Smooth muscle cell (in vitro differentiated cells): ENCODE measurements at regions not wholly inside any gene's neighbourhood (a gene's known extent, or its start where the extent isn't known, plus 50 kb on each side); places are given as distances from the start of the nearest gene placed in this dataset.

Source experiments
- DNase-seq: peaks from one replicate; lab custom pipeline; 2025; ENCODE audit not compliant: unreplicated experiment; lab: John Stamatoyannopoulos, UW
- H2AFZ ChIP-seq: fragments of 200-600 bp; sonication (generic); 2 replicates; pipeline ENCODE4 v1.6.0; 2016; ENCODE audit warnings: antibody characterized with exemption, low read depth, mild to moderate bottlenecking
- H3F3A ChIP-seq: fragments of 200-600 bp; sonication (generic); 2 replicates; pipeline ENCODE4 v1.6.0; 2017; ENCODE audit warnings: antibody characterized with exemption, low read depth
- H3K27ac ChIP-seq: fragments of 200-600 bp; sonication (generic); 2 replicates; pipeline ENCODE4 v1.5.1; 2016; ENCODE audit warnings: low read depth, mild to moderate bottlenecking
- H3K27me3 ChIP-seq: fragments of 200-600 bp; sonication (generic); 2 replicates; pipeline ENCODE4 v1.6.1; 2016; ENCODE audit warnings: low read depth, mild to moderate bottlenecking
- H3K36me3 ChIP-seq: fragments of 200-600 bp; sonication (generic); 2 replicates; pipeline ENCODE4 v1.5.1; 2016; ENCODE audit warnings: low read depth
- H3K4me1 ChIP-seq: fragments of 200-600 bp; sonication (generic); 2 replicates; pipeline ENCODE4 v1.5.1; 2016; ENCODE audit warnings: low read depth
- H3K4me2 ChIP-seq: fragments of 200-600 bp; sonication (generic); 2 replicates; pipeline ENCODE4 v1.6.0; 2016; ENCODE audit warnings: mild to moderate bottlenecking
- H3K4me3 ChIP-seq: fragments of 200-600 bp; sonication (generic); 2 replicates; pipeline ENCODE4 v1.5.1; 2016; ENCODE audit warnings: mild to moderate bottlenecking
- H3K79me2 ChIP-seq: fragments of 200-600 bp; sonication (generic); 2 replicates; pipeline ENCODE4 v1.6.0; 2016; ENCODE audit warnings: low read depth, mild to moderate bottlenecking
- H3K9ac ChIP-seq: fragments of 200-600 bp; sonication (generic); 2 replicates; pipeline ENCODE4 v1.6.0; 2016; ENCODE audit warnings: low read depth
- H3K9me3 ChIP-seq: fragments of 200-600 bp; sonication (generic); replicated peaks from 2 replicates; pipeline ENCODE4 v1.5.1; 2016; ENCODE audit warnings: low read depth
- H4K20me1 ChIP-seq: fragments of 200-600 bp; sonication (generic); 2 replicates; pipeline ENCODE4 v1.6.0; 2016; ENCODE audit warnings: low read depth
- WGBS: methylation state at CpG from one replicate; pipeline ENCODE4 v1.1.7; 2016; ENCODE audit warnings: low lambda C conversion rate; 5-methylcytosine and 5-hydroxymethylcytosine counted together
- TF ChIP-seq, protein P1 (sequence below): fragments of 200-600 bp; sonication (generic); IDR thresholded peaks from 2 replicates; pipeline ENCODE4 v1.5.1; 2017; ENCODE audit warnings: borderline replicate concordance, mild to moderate bottlenecking, antibody characterized with exemption; ENCODE audit not compliant: insufficient read depth, poor library complexity, severe bottlenecking

DNA sequence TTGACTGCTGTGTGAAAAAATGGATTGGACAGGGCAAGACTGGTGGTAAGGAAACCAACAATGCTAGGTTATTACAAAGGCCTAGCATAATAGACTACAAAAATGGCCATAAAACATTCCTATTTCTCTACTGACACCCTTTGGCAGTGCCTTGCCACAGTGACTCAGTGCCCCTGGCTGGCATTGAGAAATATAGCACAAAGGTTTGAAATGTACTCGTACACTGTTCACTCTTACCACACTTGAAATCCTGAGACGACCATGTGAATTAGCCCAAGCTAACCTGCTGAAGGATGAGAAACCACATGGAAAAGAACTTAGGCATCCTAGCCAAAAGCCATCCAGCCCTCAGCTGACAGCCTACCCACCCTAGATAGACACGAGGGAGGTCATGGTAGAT is 149.8 kb upstream of the PALMD start:
- H3K27me3 ChIP-seq = no peaks in the 10 kb centered on the region
- H3K27ac ChIP-seq = no peak overlapping the region
- no peaks in the 10 kb centered on the region for H3F3A ChIP-seq
- H3K9ac ChIP-seq = no peak overlapping the region
- no peaks in the 10 kb centered on the region for H3K79me2 ChIP-seq
- H3K36me3 ChIP-seq = no peaks in the 10 kb centered on the region
- no peaks in the 10 kb centered on the region for H4K20me1 ChIP-seq
- no peak overlapping the region for H3K4me2 ChIP-seq
- no peaks in the 10 kb centered on the region for H3K4me1 ChIP-seq
- H2AFZ ChIP-seq = no peak overlapping the region
- no peak for DNase-seq
- H3K9me3 ChIP-seq = no peaks in the 10 kb centered on the region
- TF ChIP-seq, protein P1, sequence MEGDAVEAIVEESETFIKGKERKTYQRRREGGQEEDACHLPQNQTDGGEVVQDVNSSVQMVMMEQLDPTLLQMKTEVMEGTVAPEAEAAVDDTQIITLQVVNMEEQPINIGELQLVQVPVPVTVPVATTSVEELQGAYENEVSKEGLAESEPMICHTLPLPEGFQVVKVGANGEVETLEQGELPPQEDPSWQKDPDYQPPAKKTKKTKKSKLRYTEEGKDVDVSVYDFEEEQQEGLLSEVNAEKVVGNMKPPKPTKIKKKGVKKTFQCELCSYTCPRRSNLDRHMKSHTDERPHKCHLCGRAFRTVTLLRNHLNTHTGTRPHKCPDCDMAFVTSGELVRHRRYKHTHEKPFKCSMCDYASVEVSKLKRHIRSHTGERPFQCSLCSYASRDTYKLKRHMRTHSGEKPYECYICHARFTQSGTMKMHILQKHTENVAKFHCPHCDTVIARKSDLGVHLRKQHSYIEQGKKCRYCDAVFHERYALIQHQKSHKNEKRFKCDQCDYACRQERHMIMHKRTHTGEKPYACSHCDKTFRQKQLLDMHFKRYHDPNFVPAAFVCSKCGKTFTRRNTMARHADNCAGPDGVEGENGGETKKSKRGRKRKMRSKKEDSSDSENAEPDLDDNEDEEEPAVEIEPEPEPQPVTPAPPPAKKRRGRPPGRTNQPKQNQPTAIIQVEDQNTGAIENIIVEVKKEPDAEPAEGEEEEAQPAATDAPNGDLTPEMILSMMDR = no peak
- 96% methylated on average over 3 of the region's 3 CpGs for WGBS
- no peak overlapping the region for H3K4me3 ChIP-seq

- Histone ChIP-seq H3K9ac (no peak overlapping the region), H3K9me3 (no peaks in the 10 kb centered on the region), H3K4me2 (no peak overlapping the region), H3K4me3 (no peak overlapping the region), H3K36me3 (no peaks in the 10 kb centered on the region), H3K79me2 (no peaks in the 10 kb centered on the region), H3F3A (no peaks in the 10 kb centered on the region), H3K4me1 (no peaks in the 10 kb centered on the region), H2AFZ (peak overlapping the region; percentile 3), H3K27me3 (no peaks in the 10 kb centered on the region), H3K27ac (no peak overlapping the region), H4K20me1 (no peaks in the 10 kb centered on the region)
- 97% methylated on average over 1 of the region's 1 CpG for WGBS
- TF ChIP-seq, protein P1 = no peak
- no peak for DNase-seq
Measured at GRCh38 chr1:99497690-99498089, 148.2 kb upstream of the PALMD start.

DNA sequence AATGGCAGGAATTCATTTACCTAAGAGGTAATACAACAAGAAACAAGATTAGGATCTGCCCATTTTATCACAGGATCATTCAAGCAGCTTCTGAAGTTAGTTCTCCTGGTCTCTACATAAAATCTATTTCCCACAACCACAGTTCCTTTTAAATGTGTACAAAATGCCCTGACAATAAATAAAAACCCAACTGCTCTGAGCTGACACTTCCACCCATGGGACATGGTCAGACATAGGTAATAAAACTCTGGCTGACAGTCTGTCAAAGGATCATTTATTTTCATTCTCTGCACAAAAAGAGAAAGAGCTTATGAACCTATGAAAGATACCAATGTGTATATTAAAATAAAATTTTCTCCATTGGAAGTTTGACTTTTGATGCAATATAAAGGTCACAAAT is 145.4 kb upstream of the PALMD start:
- H3K9ac ChIP-seq = no peak overlapping the region
- no peak overlapping the region for H3K4me2 ChIP-seq
- no peaks in the 10 kb centered on the region for H3K4me1 ChIP-seq
- no peak overlapping the region for H3K4me3 ChIP-seq
- no peaks in the 10 kb centered on the region for H3K9me3 ChIP-seq
- H3K27me3 ChIP-seq = no peaks in the 10 kb centered on the region
- TF ChIP-seq, protein P1 = no peak
- no peak for DNase-seq
- no peak overlapping the region for H2AFZ ChIP-seq
- no peaks in the 10 kb centered on the region for H3F3A ChIP-seq
- H3K36me3 ChIP-seq = no peaks in the 10 kb centered on the region
- no peaks in the 10 kb centered on the region for H4K20me1 ChIP-seq
- no peak overlapping the region for H3K27ac ChIP-seq
- no peaks in the 10 kb centered on the region for H3K79me2 ChIP-seq

DNA sequence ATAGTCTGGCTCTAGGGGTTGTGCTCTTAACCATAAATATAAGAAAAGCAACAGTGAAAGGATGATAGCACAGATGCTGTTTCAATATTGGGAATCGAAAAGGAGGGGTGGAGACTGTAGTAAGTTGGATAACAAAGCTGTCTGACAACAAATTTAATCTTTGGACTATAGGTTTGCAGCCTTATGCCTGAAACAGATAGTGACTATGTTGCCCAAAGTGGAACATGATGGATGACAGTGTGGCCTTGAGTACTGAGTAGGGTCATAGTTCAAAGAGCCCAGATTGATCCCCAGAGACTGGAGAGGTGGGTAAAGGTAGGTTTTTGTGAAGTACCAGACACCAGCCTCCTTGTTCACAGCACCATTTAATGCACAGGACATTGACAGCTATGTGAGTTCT is 144.0 kb upstream of the PALMD start:
- no peaks in the 10 kb centered on the region for H3K36me3 ChIP-seq
- no peaks in the 10 kb centered on the region for H3K4me1 ChIP-seq
- DNase-seq = no peak
- H3K79me2 ChIP-seq = no peaks in the 10 kb centered on the region
- no peaks in the 10 kb centered on the region for H3K27me3 ChIP-seq
- 91% methylated on average over 1 of the region's 1 CpG for WGBS
- H3K9me3 ChIP-seq = no peaks in the 10 kb centered on the region
- no peak overlapping the region for H3K27ac ChIP-seq
- no peak overlapping the region for H3K4me3 ChIP-seq
- H2AFZ ChIP-seq = no peak overlapping the region
- H3K9ac ChIP-seq = no peak overlapping the region
- TF ChIP-seq, protein P1 = no peak
- no peaks in the 10 kb centered on the region for H4K20me1 ChIP-seq
- H3F3A ChIP-seq = no peaks in the 10 kb centered on the region
- H3K4me2 ChIP-seq = no peak overlapping the region
